ENCODE measurements at regions not wholly inside any gene's neighbourhood (a gene's known extent, or its start where the extent isn't known, plus 50 kb on each side); places are given as distances from the start of the nearest gene placed in this dataset.
"Not testable (repeated sequence)": the region's sequence is repeated elsewhere in the genome, so short reads cannot be mapped to it uniquely, and the experiment has no call there.

GRCh38 chr11:114805431-114805830 lies 127.1 kb downstream of the NXPE2 start:
- DNase-seq (ENCODE audit: low read depth), result not testable (repeated sequence)

- no peak for DNase-seq (ENCODE audit: low read depth)
Measured at GRCh38 chr11:114811971-114812370, 133.6 kb downstream of the NXPE2 start.

GRCh38 chr11:114812733-114813132 lies 134.4 kb downstream of the NXPE2 start:
- DNase-seq (ENCODE audit: low read depth), result no peak

- no peak for DNase-seq (ENCODE audit: low read depth)
Measured at GRCh38 chr11:114813189-114813718, 134.9 kb downstream of the NXPE2 start.

DNA sequence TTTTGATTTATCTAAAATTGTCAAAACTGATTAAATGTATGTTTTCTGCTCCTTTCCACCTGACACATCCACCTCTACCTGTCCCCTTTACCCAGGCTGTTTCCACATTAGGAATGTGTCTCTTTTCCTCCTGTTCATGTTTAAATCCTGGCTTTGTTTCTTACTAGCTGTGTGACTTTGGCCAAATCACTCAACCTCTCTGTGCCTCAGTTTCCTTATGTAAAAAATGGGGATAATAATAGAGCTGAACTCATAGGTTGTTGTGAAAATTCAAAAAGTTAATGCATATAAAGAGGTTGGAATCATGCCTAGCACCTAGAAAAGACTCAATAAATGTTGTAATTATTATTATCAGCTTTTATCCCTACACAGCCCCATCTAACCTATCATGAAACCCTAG lies 136.8 kb downstream of the NXPE2 start:
- DNase-seq (ENCODE audit: low read depth), result no peak

GRCh38 chr11:114815761-114816160 lies 137.4 kb downstream of the NXPE2 start:
- no peak for DNase-seq (ENCODE audit: low read depth)

DNA sequence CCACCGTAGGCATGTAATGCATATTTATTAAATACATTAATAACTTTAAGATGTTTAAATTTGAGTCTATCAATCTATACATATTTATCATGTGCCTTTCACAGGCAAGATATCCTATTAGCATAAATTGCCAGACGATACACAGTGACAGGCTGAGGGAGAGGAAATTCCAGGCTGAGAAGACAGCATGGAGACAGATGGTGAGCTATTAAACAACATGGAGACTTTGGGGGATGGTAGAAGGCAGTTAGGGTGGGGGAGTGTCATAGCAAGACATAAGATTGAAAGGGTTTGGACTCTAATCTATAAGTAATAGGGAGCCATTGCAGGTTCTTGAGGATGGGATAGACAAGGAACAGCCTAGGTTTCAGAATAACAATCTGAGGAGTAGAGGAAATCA lies 138.5 kb downstream of the NXPE2 start:
- no peak for DNase-seq (ENCODE audit: low read depth)

DNA sequence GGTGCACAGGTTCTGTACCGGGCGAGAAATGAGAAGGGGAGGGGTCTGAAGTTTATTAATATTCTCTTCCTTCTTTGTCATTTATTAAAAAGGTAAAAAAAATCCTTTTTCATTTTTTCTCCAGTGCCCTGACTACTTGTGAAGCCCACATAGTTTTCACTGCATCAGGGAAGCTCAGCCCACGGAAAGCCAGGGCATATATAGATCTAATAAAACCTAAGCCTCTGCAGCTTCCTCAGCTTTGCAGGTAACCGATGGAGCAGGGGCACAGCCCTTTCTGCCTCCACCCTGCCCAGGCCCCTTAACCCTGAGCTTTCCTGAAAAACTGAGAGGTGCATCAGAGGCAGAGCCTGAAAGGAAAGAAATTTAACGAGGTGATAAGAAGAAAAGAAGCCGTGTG lies 140.1 kb downstream of the NXPE2 start:
- DNase-seq (ENCODE audit: low read depth), result no peak

GRCh38 chr11:114819028-114819427 lies 140.7 kb downstream of the NXPE2 start:
- DNase-seq (ENCODE audit: low read depth), result no peak

DNA sequence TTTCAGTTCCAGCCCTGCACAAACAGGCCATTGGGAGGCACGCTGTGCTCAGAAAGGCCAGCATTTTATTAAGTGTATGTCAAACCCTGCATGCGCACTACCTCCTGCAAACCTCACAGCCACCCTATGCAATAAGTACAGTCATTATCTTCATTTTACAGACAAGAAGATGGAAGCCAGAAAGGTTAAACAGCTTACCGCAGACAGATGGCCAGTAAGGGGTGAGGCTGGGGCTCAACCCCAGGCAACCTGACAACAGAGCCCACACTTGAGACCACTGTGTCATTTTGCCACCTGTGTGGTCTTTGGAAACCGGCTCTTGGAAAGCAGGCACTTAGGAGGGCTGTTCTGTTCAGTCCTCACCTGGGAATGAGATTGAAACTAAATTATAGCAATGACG lies 142.3 kb downstream of the NXPE2 start:
- no peak for DNase-seq (ENCODE audit: low read depth)

DNA sequence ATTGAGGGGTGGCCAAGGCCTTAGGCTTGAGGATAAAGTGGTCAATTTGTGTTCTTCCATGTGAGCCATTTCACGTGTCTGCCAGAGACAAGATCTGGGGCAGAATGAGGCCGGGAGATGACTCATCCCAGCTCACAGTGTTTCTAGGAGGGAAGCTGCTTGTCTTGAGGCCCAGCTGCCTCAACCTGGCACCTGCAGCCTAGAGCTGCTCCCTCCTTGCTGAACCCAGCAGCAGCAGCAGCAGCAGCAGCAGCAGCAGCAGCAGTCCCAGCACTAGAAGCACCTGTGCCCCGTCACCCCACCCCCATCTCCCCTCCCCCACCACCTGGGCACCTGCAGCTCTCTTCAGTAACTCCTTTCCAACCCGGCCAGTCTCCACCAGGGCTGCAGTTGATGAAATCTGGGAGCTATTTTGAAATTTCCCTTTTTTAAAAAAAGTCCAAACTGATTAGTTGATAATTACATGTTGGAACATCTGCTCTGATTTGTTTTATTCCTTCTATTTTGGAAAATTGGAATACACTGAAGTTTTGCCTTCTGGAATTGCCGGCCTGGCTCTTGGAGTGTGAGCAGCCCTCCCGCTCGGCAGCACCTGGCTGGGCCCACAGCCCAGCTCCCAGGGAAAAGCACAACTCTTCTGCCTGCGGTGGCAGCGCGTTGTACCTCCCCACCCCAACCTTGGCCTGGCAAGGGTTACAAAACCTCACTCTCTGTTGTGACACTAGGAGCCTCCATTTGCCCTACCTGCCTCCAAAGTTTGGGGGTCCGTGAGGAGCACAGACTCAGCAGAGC lies 143.5 kb downstream of the NXPE2 start:
- DNase-seq (ENCODE audit: low read depth), result no peak

GRCh38 chr11:114826910-114827442 lies 148.6 kb downstream of the NXPE2 start:
- DNase-seq (ENCODE audit: low read depth), result no peak

DNA sequence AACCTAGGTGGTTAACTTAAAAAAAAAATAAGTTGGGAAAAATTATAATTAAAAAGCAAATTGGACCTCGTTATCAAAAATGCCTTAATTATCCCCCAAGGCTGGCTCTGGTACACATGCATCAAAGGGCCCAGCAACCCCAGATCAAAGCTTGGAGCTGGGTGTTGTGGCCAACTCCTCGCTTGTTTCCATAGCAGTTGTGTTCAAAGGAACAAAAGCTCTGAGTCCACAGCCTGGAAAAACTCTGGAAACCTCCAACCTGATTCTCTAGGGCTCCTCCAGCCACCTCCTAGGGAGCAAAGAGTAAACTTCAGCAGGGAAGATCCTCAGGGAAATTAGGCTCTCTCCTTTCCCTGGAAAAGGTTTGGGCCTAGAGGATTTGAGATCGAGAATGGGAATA lies 149.4 kb downstream of the NXPE2 start:
- DNase-seq (ENCODE audit: low read depth), result no peak

DNA sequence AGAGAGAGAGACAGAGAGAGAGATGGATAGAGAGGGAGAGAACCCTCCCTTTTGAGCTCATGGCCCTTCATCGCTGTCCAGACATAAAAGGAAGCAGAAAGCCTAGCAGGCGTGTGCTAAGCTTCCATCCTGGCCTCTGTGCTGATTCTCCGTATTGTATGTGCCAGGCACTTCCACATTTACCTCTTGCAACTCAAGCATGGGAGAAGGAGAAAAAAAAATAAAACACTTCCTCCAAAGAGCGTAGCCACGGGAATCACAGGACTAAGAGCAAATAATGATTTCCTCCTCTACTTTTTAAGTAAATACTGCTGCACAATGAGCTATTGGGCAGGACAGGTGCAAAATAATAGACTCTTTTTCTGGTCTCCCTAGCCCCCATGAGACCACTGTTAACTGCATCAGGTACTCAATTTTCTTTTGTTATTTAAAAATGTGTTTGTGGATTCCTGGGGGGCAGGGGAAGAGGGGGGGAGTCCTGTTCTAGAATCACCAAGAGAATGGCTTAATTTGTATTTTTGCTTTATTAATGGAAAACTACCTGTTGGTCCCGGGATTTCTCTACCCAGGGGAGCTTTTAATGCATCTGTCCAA lies 154.3 kb downstream of the NXPE2 start:
- DNase-seq (ENCODE audit: low read depth), result no peak

DNA sequence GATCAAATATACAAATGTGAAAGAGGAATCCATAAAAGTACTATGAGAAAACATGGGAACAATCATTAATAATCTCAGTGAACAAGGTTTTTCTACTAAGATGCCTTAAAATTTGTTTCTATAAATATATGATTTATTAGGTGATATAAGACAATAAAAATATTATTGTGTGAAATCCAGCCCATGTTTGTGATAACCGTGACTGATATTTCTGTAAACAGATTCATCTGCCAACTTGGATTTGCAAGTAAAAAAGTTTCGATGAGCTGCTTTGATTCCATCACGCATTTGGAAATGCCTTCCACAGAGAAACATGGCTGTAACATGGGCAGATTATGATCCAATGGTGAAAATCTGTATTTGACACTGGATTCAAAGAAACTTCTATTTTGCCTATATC lies 157.8 kb downstream of the NXPE2 start:
- DNase-seq (ENCODE audit: low read depth), result no peak

- DNase-seq (ENCODE audit: low read depth), result no peak
Measured at GRCh38 chr11:114844896-114845295, 166.6 kb downstream of the NXPE2 start.

GRCh38 chr11:114845766-114846415 lies 167.6 kb downstream of the NXPE2 start:
- DNase-seq (ENCODE audit: low read depth), result no peak

DNA sequence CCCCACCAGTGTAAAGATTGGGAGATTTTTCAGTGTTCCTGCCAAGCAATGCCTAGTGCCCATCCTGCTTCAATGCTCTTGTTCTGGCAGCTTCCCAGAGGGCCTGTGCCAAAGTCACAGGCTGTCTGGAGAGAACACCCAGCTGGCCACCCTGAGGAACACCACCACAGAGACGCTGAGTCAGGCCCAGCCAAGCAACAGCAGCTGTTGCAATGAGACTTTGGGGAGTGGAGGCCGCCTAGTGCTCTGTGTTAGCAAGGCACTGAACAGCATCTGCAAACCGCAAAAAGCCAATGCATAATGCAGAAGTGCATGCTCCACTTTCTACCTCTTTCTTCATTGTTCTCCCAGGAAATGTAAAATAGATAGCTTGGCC lies 168.1 kb downstream of the NXPE2 start:
- no peak for DNase-seq (ENCODE audit: low read depth)

DNA sequence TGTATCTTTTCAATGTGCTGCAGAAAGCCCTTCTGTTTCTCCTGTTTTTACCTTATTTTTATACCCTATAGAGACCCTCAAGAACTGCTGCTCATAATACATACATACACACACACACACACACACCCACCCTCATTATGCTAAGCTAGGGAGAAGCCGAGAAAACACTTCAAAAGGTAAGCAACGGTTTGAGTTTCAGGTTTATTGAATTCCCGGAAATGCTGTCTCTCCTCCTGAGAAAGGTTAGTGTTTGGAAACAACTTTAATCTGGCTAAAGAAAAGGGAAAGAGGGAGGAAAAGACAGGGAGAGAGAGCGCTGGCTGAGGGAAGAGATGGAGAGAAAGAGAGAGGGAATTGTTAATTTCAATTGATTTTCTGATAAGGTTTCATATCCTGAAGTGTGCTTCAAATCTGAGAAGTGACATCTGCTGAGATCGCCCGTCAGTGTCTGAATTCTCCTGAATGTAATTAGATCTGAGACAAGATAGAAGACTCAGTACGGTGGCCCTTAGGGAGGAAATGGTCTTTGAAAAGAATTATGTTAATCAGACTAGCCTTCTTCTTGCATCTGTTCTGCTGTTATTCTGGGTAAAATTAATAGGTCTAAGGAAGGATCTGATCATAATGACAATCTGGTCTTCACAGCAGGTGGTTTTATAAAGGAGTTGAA lies 169.1 kb downstream of the NXPE2 start:
- no peak for DNase-seq (ENCODE audit: low read depth)

- DNase-seq (ENCODE audit: low read depth), result no peak
Measured at GRCh38 chr11:114848027-114848426, 169.7 kb downstream of the NXPE2 start.

- DNase-seq (ENCODE audit: low read depth), result no peak
Measured at GRCh38 chr11:114857281-114857680, 179.0 kb downstream of the NXPE2 start.

DNA sequence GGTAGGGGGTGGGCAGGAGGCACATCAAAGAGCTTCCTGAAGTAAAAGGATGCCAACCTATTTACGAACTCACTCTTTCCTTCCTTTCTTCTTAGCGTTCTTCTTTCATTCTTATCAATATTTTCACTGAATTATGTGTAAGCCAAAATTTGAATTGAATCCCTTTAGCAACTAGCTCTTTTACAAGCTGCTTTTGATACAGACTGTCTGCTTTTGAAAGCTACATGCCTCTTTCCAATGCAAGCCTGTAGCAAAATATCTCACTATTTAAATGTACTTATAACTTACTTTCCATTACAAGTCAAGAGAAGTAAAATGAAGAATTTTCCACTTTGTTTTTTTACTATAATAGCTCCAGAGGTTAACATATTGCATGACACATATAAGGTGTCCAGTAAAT lies 186.6 kb downstream of the NXPE2 start:
- DNase-seq (ENCODE audit: low read depth), result no peak
